Activated T-cell treated with anti-CD3 and anti-CD28 coated beads, Interleukin-2, amount 50 U/mL, for 24 hours (primary cell): ENCODE measurements at regions not wholly inside any gene's neighbourhood (a gene's known extent, or its start where the extent isn't known, plus 50 kb on each side); places are given as distances from the start of the nearest gene placed in this dataset.
A peak's percentile ranks its signal among the peaks of the same experiment; 100 is the strongest.
"Not testable (repeated sequence)": the region's sequence is repeated elsewhere in the genome, so short reads cannot be mapped to it uniquely, and the experiment has no call there.

Experiments
- DNase-seq: peaks from one replicate; pipeline ENCODE4 v3.0.0-alpha.2; 2020
- H3K27ac Mint-ChIP-seq: 2 replicates; pipeline ENCODE4 v1.8.0; 2020; ENCODE audit warnings: mild to moderate bottlenecking, mixed read lengths
- H3K27me3 Mint-ChIP-seq: 2 replicates; pipeline ENCODE4 v1.8.0; 2020; ENCODE audit warnings: mixed read lengths
- H3K36me3 Mint-ChIP-seq: 2 replicates; pipeline ENCODE4 v1.8.0; 2020; ENCODE audit warnings: low read depth, mixed read lengths
- H3K4me1 Mint-ChIP-seq: 2 replicates; pipeline ENCODE4 v1.8.0; 2020; ENCODE audit warnings: low read depth, mixed read lengths
- H3K4me3 Mint-ChIP-seq: 2 replicates; pipeline ENCODE4 v1.8.0; 2020; ENCODE audit warnings: mild to moderate bottlenecking, moderate library complexity, mixed read lengths
- H3K9me3 Mint-ChIP-seq: 2 replicates; pipeline ENCODE4 v1.8.0; 2020; ENCODE audit warnings: mixed read lengths

- peaks cover 8% of the 10 kb centered on the region for H3K4me1 Mint-ChIP-seq
- H3K36me3 Mint-ChIP-seq: no peaks in the 10 kb centered on the region
- no peak for DNase-seq
- no peak overlapping the region for H3K27ac Mint-ChIP-seq
- peaks cover 59% of the 10 kb centered on the region for H3K27me3 Mint-ChIP-seq
- no peak overlapping the region for H3K4me3 Mint-ChIP-seq
- H3K9me3 Mint-ChIP-seq: no peaks in the 10 kb centered on the region
Observed at GRCh38 chr1:230568676-230569075, 73.6 kb upstream of the COG2 start.

GRCh38 chr1:230568008-230568407 is 74.3 kb upstream of the COG2 start:
- Mint-ChIP-seq H3K4me1 (peaks cover 8% of the 10 kb centered on the region), H3K36me3 (no peaks in the 10 kb centered on the region), H3K27me3 (peaks cover 61% of the 10 kb centered on the region), H3K27ac (peak overlapping the region; percentile 16), H3K4me3 (no peak overlapping the region), H3K9me3 (no peaks in the 10 kb centered on the region)
- DNase-seq: no peak

- Mint-ChIP-seq H3K9me3 (no peaks in the 10 kb centered on the region), H3K4me1 (peaks cover 8% of the 10 kb centered on the region), H3K4me3 (no peak overlapping the region), H3K27me3 (peaks cover 64% of the 10 kb centered on the region), H3K27ac (no peak overlapping the region), H3K36me3 (no peaks in the 10 kb centered on the region)
- no peak for DNase-seq
Observed at GRCh38 chr1:230567221-230567575, 75.1 kb upstream of the COG2 start.

GRCh38 chr1:230566532-230567220 is 75.6 kb upstream of the COG2 start:
- not testable (repeated sequence) for H3K36me3 Mint-ChIP-seq

GRCh38 chr1:230565141-230565540 is 77.1 kb upstream of the COG2 start:
- Mint-ChIP-seq H3K27me3 (peaks cover 57% of the 10 kb centered on the region), H3K4me1 (peaks cover 8% of the 10 kb centered on the region), H3K4me3 (no peak overlapping the region), H3K9me3 (no peaks in the 10 kb centered on the region), H3K36me3 (no peaks in the 10 kb centered on the region), H3K27ac (no peak overlapping the region)
- DNase-seq: no peak

More at GRCh38 chr1:230566532-230567220, 75.6 kb upstream of the COG2 start:
- not testable (repeated sequence) for H3K4me1 Mint-ChIP-seq, H3K27ac Mint-ChIP-seq, H3K9me3 Mint-ChIP-seq, H3K4me3 Mint-ChIP-seq, DNase-seq
- peaks cover 64% of the 10 kb centered on the region for H3K27me3 Mint-ChIP-seq

GRCh38 chr1:230563591-230563990 is 78.7 kb upstream of the COG2 start:
- Mint-ChIP-seq H3K27ac (no peak overlapping the region), H3K36me3 (no peaks in the 10 kb centered on the region), H3K9me3 (no peaks in the 10 kb centered on the region), H3K27me3 (peaks cover 54% of the 10 kb centered on the region), H3K4me1 (peaks cover 7% of the 10 kb centered on the region), H3K4me3 (no peak overlapping the region)
- DNase-seq: no peak

- H3K4me1 Mint-ChIP-seq: no peaks in the 10 kb centered on the region
- no peak for DNase-seq
- no peaks in the 10 kb centered on the region for H3K9me3 Mint-ChIP-seq
- no peak overlapping the region for H3K27ac Mint-ChIP-seq
- H3K4me3 Mint-ChIP-seq: no peak overlapping the region
- H3K27me3 Mint-ChIP-seq: peaks cover 59% of the 10 kb centered on the region
- no peaks in the 10 kb centered on the region for H3K36me3 Mint-ChIP-seq
Observed at GRCh38 chr1:230561570-230561969, 80.7 kb upstream of the COG2 start.

- no peak overlapping the region for H3K4me3 Mint-ChIP-seq
- H3K4me1 Mint-ChIP-seq: peaks cover 8% of the 10 kb centered on the region
- H3K27ac Mint-ChIP-seq: no peak overlapping the region
Observed at GRCh38 chr1:230558324-230558723, 84.0 kb upstream of the COG2 start.

GRCh38 chr1:230556453-230556852 is 85.8 kb upstream of the COG2 start:
- no peaks in the 10 kb centered on the region for H3K36me3 Mint-ChIP-seq
- no peak for DNase-seq
- no peak overlapping the region for H3K4me3 Mint-ChIP-seq
- H3K9me3 Mint-ChIP-seq: no peaks in the 10 kb centered on the region
- peaks cover 8% of the 10 kb centered on the region for H3K4me1 Mint-ChIP-seq
- peaks cover 41% of the 10 kb centered on the region for H3K27me3 Mint-ChIP-seq
- no peak overlapping the region for H3K27ac Mint-ChIP-seq

More at GRCh38 chr1:230558324-230558723, 84.0 kb upstream of the COG2 start:
- no peaks in the 10 kb centered on the region for H3K9me3 Mint-ChIP-seq
- peaks cover 41% of the 10 kb centered on the region for H3K27me3 Mint-ChIP-seq
- DNase-seq: no peak
- H3K36me3 Mint-ChIP-seq: no peaks in the 10 kb centered on the region

- no peak for DNase-seq
- Mint-ChIP-seq H3K36me3 (no peaks in the 10 kb centered on the region), H3K27me3 (peaks cover 44% of the 10 kb centered on the region), H3K27ac (peak overlapping the region; percentile 42), H3K4me1 (peaks cover 8% of the 10 kb centered on the region), H3K4me3 (no peak overlapping the region), H3K9me3 (no peaks in the 10 kb centered on the region)
Observed at GRCh38 chr1:230555814-230556213, 86.5 kb upstream of the COG2 start.

- H3K9me3 Mint-ChIP-seq: no peaks in the 10 kb centered on the region
- no peak overlapping the region for H3K27ac Mint-ChIP-seq
- H3K4me1 Mint-ChIP-seq: peaks cover 10% of the 10 kb centered on the region
- DNase-seq: no peak
- no peaks in the 10 kb centered on the region for H3K36me3 Mint-ChIP-seq
- H3K4me3 Mint-ChIP-seq: no peak overlapping the region
- H3K27me3 Mint-ChIP-seq: peaks cover 40% of the 10 kb centered on the region
Observed at GRCh38 chr1:230552880-230553279, 89.4 kb upstream of the COG2 start.

GRCh38 chr1:230550945-230551344 is 91.3 kb upstream of the COG2 start:
- not testable (repeated sequence) for H3K27ac Mint-ChIP-seq, H3K36me3 Mint-ChIP-seq, H3K9me3 Mint-ChIP-seq, H3K4me1 Mint-ChIP-seq, DNase-seq, H3K4me3 Mint-ChIP-seq
- H3K27me3 Mint-ChIP-seq: peaks cover 39% of the 10 kb centered on the region

GRCh38 chr1:230550428-230550827 is 91.9 kb upstream of the COG2 start:
- H3K4me3 Mint-ChIP-seq: no peak overlapping the region
- H3K4me1 Mint-ChIP-seq: peaks cover 2% of the 10 kb centered on the region
- no peaks in the 10 kb centered on the region for H3K36me3 Mint-ChIP-seq
- no peaks in the 10 kb centered on the region for H3K9me3 Mint-ChIP-seq
- peaks cover 42% of the 10 kb centered on the region for H3K27me3 Mint-ChIP-seq
- H3K27ac Mint-ChIP-seq: no peak overlapping the region
- no peak for DNase-seq

GRCh38 chr1:230549625-230550024 is 92.7 kb upstream of the COG2 start:
- Mint-ChIP-seq H3K4me3 (no peak overlapping the region), H3K27me3 (peaks cover 41% of the 10 kb centered on the region), H3K27ac (no peak overlapping the region), H3K4me1 (peaks cover 2% of the 10 kb centered on the region), H3K36me3 (no peaks in the 10 kb centered on the region), H3K9me3 (no peaks in the 10 kb centered on the region)
- DNase-seq: no peak

- DNase-seq: no peak
- Mint-ChIP-seq H3K4me3 (no peak overlapping the region), H3K36me3 (no peaks in the 10 kb centered on the region), H3K27me3 (peaks cover 41% of the 10 kb centered on the region), H3K9me3 (no peaks in the 10 kb centered on the region), H3K4me1 (peaks cover 2% of the 10 kb centered on the region), H3K27ac (no peak overlapping the region)
Observed at GRCh38 chr1:230548997-230549396, 93.3 kb upstream of the COG2 start.

- H3K27ac Mint-ChIP-seq: no peak overlapping the region
- peaks cover 37% of the 10 kb centered on the region for H3K27me3 Mint-ChIP-seq
- H3K4me1 Mint-ChIP-seq: peaks cover 2% of the 10 kb centered on the region
- H3K36me3 Mint-ChIP-seq: no peaks in the 10 kb centered on the region
- H3K4me3 Mint-ChIP-seq: no peak overlapping the region
- no peaks in the 10 kb centered on the region for H3K9me3 Mint-ChIP-seq
- no peak for DNase-seq
Observed at GRCh38 chr1:230548357-230548756, 93.9 kb upstream of the COG2 start.
